ENCODE measurements at regions not wholly inside any gene's neighbourhood (a gene's known extent, or its start where the extent isn't known, plus 50 kb on each side); places are given as distances from the start of the nearest gene placed in this dataset.

- POLR2A ChIA-PET: no interaction called here
- CTCF ChIA-PET: no interaction called here
- no peak for DNase-seq (ENCODE audit: extremely low spot score)
- TF ChIP-seq ARNT (IDR thresholded peaks at IDR 0.05) (no peak), FOXA1 (IDR thresholded peaks at IDR 0.05) (no peak), FOXM1 (IDR thresholded peaks at IDR 0.05; ENCODE audit: borderline replicate concordance) (no peak), TARDBP (IDR thresholded peaks at IDR 0.05) (no peak), BHLHE40 (IDR thresholded peaks at IDR 0.05; ENCODE audit: borderline replicate concordance) (no peak), ZNF384 (IDR thresholded peaks at IDR 0.05) (no peak), CTBP1 (IDR thresholded peaks at IDR 0.05; ENCODE audit: borderline replicate concordance) (no peak), SUZ12 (IDR thresholded peaks at IDR 0.05) (no peak), SP1 (IDR thresholded peaks at IDR 0.05) (no peak), HDGF (IDR thresholded peaks at IDR 0.05; ENCODE audit: borderline replicate concordance) (no peak), PKNOX1 (IDR thresholded peaks at IDR 0.05) (no peak), NFRKB (IDR thresholded peaks at IDR 0.05) (no peak)
These were observed 199.9 kb upstream of the COX10 start for GRCh38 chr17:13869331-13869940.

GRCh38 chr17:13871261-13871660, 198.0 kb upstream of the COX10 start:
- CTCF ChIA-PET: no interaction called here
- POLR2A ChIA-PET: no interaction called here
- TF ChIP-seq SUZ12 (IDR thresholded peaks at IDR 0.05) (no peak), HDGF (IDR thresholded peaks at IDR 0.05; ENCODE audit: borderline replicate concordance) (no peak), FOXM1 (IDR thresholded peaks at IDR 0.05; ENCODE audit: borderline replicate concordance) (no peak), LEF1 (IDR thresholded peaks at IDR 0.05; ENCODE audit: borderline replicate concordance) (no peak), ZNF384 (IDR thresholded peaks at IDR 0.05) (no peak), SP1 (IDR thresholded peaks at IDR 0.05) (no peak), TARDBP (IDR thresholded peaks at IDR 0.05) (no peak), NFRKB (IDR thresholded peaks at IDR 0.05) (no peak), BHLHE40 (IDR thresholded peaks at IDR 0.05; ENCODE audit: borderline replicate concordance) (no peak), FOXK2 (IDR thresholded peaks at IDR 0.05) (no peak), FOXA1 (IDR thresholded peaks at IDR 0.05) (no peak), L3MBTL2 (conservative IDR thresholded peaks at IDR 0.05) (no peak), ELF4 (IDR thresholded peaks at IDR 0.05) (no peak), CTBP1 (IDR thresholded peaks at IDR 0.05; ENCODE audit: borderline replicate concordance) (no peak), PKNOX1 (IDR thresholded peaks at IDR 0.05) (no peak), ARNT (IDR thresholded peaks at IDR 0.05) (no peak)
- DNase-seq (ENCODE audit: extremely low spot score): no peak

- CTCF ChIA-PET: no interaction called here
- no peak for DNase-seq (ENCODE audit: extremely low spot score)
- TF ChIP-seq FOXM1 (IDR thresholded peaks at IDR 0.05; ENCODE audit: borderline replicate concordance): no peak
- TF ChIP-seq FOXA1 (IDR thresholded peaks at IDR 0.05): no peak
- TF ChIP-seq FOXK2 (IDR thresholded peaks at IDR 0.05): no peak
- POLR2A ChIA-PET: no interaction called here
These were observed 195.2 kb upstream of the COX10 start for GRCh38 chr17:13874134-13874533.

GRCh38 chr17:13874817-13875216, 194.5 kb upstream of the COX10 start:
- CTCF ChIA-PET: no interaction called here
- DNase-seq (ENCODE audit: extremely low spot score): no peak
- POLR2A ChIA-PET: no interaction called here
- TF ChIP-seq HDGF (IDR thresholded peaks at IDR 0.05; ENCODE audit: borderline replicate concordance) (no peak), LEF1 (IDR thresholded peaks at IDR 0.05; ENCODE audit: borderline replicate concordance) (no peak), SUZ12 (IDR thresholded peaks at IDR 0.05) (no peak), FOXM1 (IDR thresholded peaks at IDR 0.05; ENCODE audit: borderline replicate concordance) (no peak), CTBP1 (IDR thresholded peaks at IDR 0.05; ENCODE audit: borderline replicate concordance) (no peak), PKNOX1 (IDR thresholded peaks at IDR 0.05) (no peak), FOXK2 (IDR thresholded peaks at IDR 0.05) (no peak), SP1 (IDR thresholded peaks at IDR 0.05) (no peak), NFRKB (IDR thresholded peaks at IDR 0.05) (no peak), ZNF384 (IDR thresholded peaks at IDR 0.05) (no peak), BHLHE40 (IDR thresholded peaks at IDR 0.05; ENCODE audit: borderline replicate concordance) (no peak), L3MBTL2 (conservative IDR thresholded peaks at IDR 0.05) (no peak), ARNT (IDR thresholded peaks at IDR 0.05) (no peak), ELF4 (IDR thresholded peaks at IDR 0.05) (no peak), TARDBP (IDR thresholded peaks at IDR 0.05) (no peak), FOXA1 (IDR thresholded peaks at IDR 0.05) (no peak)

- no peak for DNase-seq (ENCODE audit: extremely low spot score)
- TF ChIP-seq SP1 (IDR thresholded peaks at IDR 0.05): no peak
- no peak for TF ChIP-seq ARNT (IDR thresholded peaks at IDR 0.05)
- no peak for TF ChIP-seq FOXA1 (IDR thresholded peaks at IDR 0.05)
- TF ChIP-seq ZNF384 (IDR thresholded peaks at IDR 0.05): no peak
- TF ChIP-seq ELF4 (IDR thresholded peaks at IDR 0.05): no peak
- no peak for TF ChIP-seq CTBP1 (IDR thresholded peaks at IDR 0.05; ENCODE audit: borderline replicate concordance)
- ChIA-PET CTCF (no interaction called here), POLR2A (no interaction called here)
These were observed 189.3 kb upstream of the COX10 start for GRCh38 chr17:13879961-13880466.

- CTCF ChIA-PET: no interaction called here
- POLR2A ChIA-PET: no interaction called here
- no peak for TF ChIP-seq SP1 (IDR thresholded peaks at IDR 0.05)
- TF ChIP-seq L3MBTL2 (conservative IDR thresholded peaks at IDR 0.05): no peak
- TF ChIP-seq ARNT (IDR thresholded peaks at IDR 0.05): no peak
- no peak for TF ChIP-seq FOXM1 (IDR thresholded peaks at IDR 0.05; ENCODE audit: borderline replicate concordance)
- TF ChIP-seq BHLHE40 (IDR thresholded peaks at IDR 0.05; ENCODE audit: borderline replicate concordance): no peak
- no peak for TF ChIP-seq ELF4 (IDR thresholded peaks at IDR 0.05)
- no peak for TF ChIP-seq FOXA1 (IDR thresholded peaks at IDR 0.05)
- TF ChIP-seq ZNF384 (IDR thresholded peaks at IDR 0.05): no peak
- TF ChIP-seq LEF1 (IDR thresholded peaks at IDR 0.05; ENCODE audit: borderline replicate concordance): no peak
- no peak for TF ChIP-seq CTBP1 (IDR thresholded peaks at IDR 0.05; ENCODE audit: borderline replicate concordance)
- TF ChIP-seq FOXK2 (IDR thresholded peaks at IDR 0.05): no peak
- no peak for TF ChIP-seq HDGF (IDR thresholded peaks at IDR 0.05; ENCODE audit: borderline replicate concordance)
- TF ChIP-seq TARDBP (IDR thresholded peaks at IDR 0.05): no peak
- no peak for TF ChIP-seq PKNOX1 (IDR thresholded peaks at IDR 0.05)
- no peak for DNase-seq (ENCODE audit: extremely low spot score)
These were observed 185.6 kb upstream of the COX10 start for GRCh38 chr17:13883659-13884058.
